ENCODE measurements at regions not wholly inside any gene's neighbourhood (a gene's known extent, or its start where the extent isn't known, plus 50 kb on each side); places are given as distances from the start of the nearest gene placed in this dataset.

- no TSS peak for BruUV-seq (replicated peaks)
- H3K27ac ChIP-seq (ENCODE audit: low read length) = no peak overlapping the region
- ATAC-seq = no peak
- no peaks in the 10 kb centered on the region for H3K9me3 ChIP-seq (ENCODE audit: control insufficient read depth, insufficient read depth, low read depth, low read length)
- in situ Hi-C loops (cut with HindIII; ENCODE audit: low pct_unique_long_range_greater_than_20kb, low sequenced_read_pairs) = no loop called here
- ChIA-PET CTCF (no interaction called here), POLR2A (no interaction called here)
- TF ChIP-seq TCF7L2 (IDR thresholded peaks at IDR 0.05; ENCODE audit: low read depth, low read length) (no peak), POLR2AphosphoS5 (IDR thresholded peaks at IDR 0.05; ENCODE audit: low read depth, low read length) (no peak), SIN3A (IDR thresholded peaks at IDR 0.05; ENCODE audit: borderline replicate concordance, insufficient read depth, low read depth, low read length) (no peak)
- TF ChIP-seq, protein P1, sequence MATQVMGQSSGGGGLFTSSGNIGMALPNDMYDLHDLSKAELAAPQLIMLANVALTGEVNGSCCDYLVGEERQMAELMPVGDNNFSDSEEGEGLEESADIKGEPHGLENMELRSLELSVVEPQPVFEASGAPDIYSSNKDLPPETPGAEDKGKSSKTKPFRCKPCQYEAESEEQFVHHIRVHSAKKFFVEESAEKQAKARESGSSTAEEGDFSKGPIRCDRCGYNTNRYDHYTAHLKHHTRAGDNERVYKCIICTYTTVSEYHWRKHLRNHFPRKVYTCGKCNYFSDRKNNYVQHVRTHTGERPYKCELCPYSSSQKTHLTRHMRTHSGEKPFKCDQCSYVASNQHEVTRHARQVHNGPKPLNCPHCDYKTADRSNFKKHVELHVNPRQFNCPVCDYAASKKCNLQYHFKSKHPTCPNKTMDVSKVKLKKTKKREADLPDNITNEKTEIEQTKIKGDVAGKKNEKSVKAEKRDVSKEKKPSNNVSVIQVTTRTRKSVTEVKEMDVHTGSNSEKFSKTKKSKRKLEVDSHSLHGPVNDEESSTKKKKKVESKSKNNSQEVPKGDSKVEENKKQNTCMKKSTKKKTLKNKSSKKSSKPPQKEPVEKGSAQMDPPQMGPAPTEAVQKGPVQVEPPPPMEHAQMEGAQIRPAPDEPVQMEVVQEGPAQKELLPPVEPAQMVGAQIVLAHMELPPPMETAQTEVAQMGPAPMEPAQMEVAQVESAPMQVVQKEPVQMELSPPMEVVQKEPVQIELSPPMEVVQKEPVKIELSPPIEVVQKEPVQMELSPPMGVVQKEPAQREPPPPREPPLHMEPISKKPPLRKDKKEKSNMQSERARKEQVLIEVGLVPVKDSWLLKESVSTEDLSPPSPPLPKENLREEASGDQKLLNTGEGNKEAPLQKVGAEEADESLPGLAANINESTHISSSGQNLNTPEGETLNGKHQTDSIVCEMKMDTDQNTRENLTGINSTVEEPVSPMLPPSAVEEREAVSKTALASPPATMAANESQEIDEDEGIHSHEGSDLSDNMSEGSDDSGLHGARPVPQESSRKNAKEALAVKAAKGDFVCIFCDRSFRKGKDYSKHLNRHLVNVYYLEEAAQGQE (IDR thresholded peaks at IDR 0.05; ENCODE audit: insufficient read depth in 1 of 2, low read depth in 2 of 2, low read length in 1 of 2) = no peak
- TF ChIP-seq, protein P2, sequence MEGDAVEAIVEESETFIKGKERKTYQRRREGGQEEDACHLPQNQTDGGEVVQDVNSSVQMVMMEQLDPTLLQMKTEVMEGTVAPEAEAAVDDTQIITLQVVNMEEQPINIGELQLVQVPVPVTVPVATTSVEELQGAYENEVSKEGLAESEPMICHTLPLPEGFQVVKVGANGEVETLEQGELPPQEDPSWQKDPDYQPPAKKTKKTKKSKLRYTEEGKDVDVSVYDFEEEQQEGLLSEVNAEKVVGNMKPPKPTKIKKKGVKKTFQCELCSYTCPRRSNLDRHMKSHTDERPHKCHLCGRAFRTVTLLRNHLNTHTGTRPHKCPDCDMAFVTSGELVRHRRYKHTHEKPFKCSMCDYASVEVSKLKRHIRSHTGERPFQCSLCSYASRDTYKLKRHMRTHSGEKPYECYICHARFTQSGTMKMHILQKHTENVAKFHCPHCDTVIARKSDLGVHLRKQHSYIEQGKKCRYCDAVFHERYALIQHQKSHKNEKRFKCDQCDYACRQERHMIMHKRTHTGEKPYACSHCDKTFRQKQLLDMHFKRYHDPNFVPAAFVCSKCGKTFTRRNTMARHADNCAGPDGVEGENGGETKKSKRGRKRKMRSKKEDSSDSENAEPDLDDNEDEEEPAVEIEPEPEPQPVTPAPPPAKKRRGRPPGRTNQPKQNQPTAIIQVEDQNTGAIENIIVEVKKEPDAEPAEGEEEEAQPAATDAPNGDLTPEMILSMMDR (IDR thresholded peaks at IDR 0.05) = no peak
- intact Hi-C loops (cut with micrococcal nuclease; ENCODE audit: unreplicated experiment) = no loop called here
- H3K27me3 ChIP-seq (ENCODE audit: control insufficient read depth, insufficient read depth, low read length) = no peaks in the 10 kb centered on the region
- no peak for DNase-seq (ENCODE audit: low read depth, low spot score)
- H3K4me1 ChIP-seq (ENCODE audit: control insufficient read depth, insufficient read depth, low read length) = no peaks in the 10 kb centered on the region
- H3K36me3 ChIP-seq (ENCODE audit: control insufficient read depth, insufficient read depth, low read length) = no peaks in the 10 kb centered on the region
- no peak overlapping the region for H3K4me3 ChIP-seq (ENCODE audit: low read depth in 2 of 2, low read length in 2 of 2)
These were observed 666.3 kb downstream of the ZBBX start for GRCh38 chr3:166713787-166714186.

GRCh38 chr3:166706094-166706493 lies 674.0 kb downstream of the ZBBX start:
- ATAC-seq (no peak), DNase-seq (ENCODE audit: low read depth, low spot score) (no peak)
- no peaks in the 10 kb centered on the region for H3K9me3 ChIP-seq (ENCODE audit: control insufficient read depth, insufficient read depth, low read depth, low read length)
- in situ Hi-C loops (cut with HindIII; ENCODE audit: low pct_unique_long_range_greater_than_20kb, low sequenced_read_pairs) (no loop called here), intact Hi-C loops (cut with micrococcal nuclease; ENCODE audit: unreplicated experiment) (no loop called here)
- ChIA-PET CTCF (no interaction called here), POLR2A (no interaction called here)
- H3K4me1 ChIP-seq (ENCODE audit: control insufficient read depth, insufficient read depth, low read length) = no peaks in the 10 kb centered on the region
- H3K27me3 ChIP-seq (ENCODE audit: control insufficient read depth, insufficient read depth, low read length) = no peaks in the 10 kb centered on the region
- no peaks in the 10 kb centered on the region for H3K36me3 ChIP-seq (ENCODE audit: control insufficient read depth, insufficient read depth, low read length)
- BruUV-seq (replicated peaks) = no TSS peak
- no peak for TF ChIP-seq POLR2AphosphoS5 (IDR thresholded peaks at IDR 0.05; ENCODE audit: low read depth, low read length)
- TF ChIP-seq TCF7L2 (IDR thresholded peaks at IDR 0.05; ENCODE audit: low read depth, low read length) = no peak
- TF ChIP-seq, protein P1 (IDR thresholded peaks at IDR 0.05; ENCODE audit: insufficient read depth in 1 of 2, low read depth in 2 of 2, low read length in 1 of 2) = no peak
- TF ChIP-seq SIN3A (IDR thresholded peaks at IDR 0.05; ENCODE audit: borderline replicate concordance, insufficient read depth, low read depth, low read length) = no peak
- TF ChIP-seq, protein P2 (IDR thresholded peaks at IDR 0.05) = no peak
- H3K27ac ChIP-seq (ENCODE audit: low read length) = no peak overlapping the region
- H3K4me3 ChIP-seq (ENCODE audit: low read depth in 2 of 2, low read length in 2 of 2) = no peak overlapping the region
